ENCODE measurements at regions not wholly inside any gene's neighbourhood (a gene's known extent, or its start where the extent isn't known, plus 50 kb on each side); places are given as distances from the start of the nearest gene placed in this dataset.

GRCh38 chr6:44050872-44051505, 76.3 kb downstream of the MRPL14 start:
- H3K4me2 ChIP-seq (ENCODE audit: low read length): no peak overlapping the region
- no peak overlapping the region for H2BK120ac ChIP-seq (ENCODE audit: insufficient read depth, low read length, poor library complexity)
- no peak overlapping the region for H3K4ac ChIP-seq (ENCODE audit: low read depth, low read length)
- H3K9ac ChIP-seq (ENCODE audit: low read length): no peak overlapping the region
- H3K4me1 ChIP-seq (ENCODE audit: control insufficient read depth in 1 of 2, insufficient read depth in 2 of 2, low read length in 2 of 2): peaks cover 17 to 31% of the 10 kb centered on the region in 2 experiments
- H3K23ac ChIP-seq (ENCODE audit: low read length): no peak overlapping the region
- no peak overlapping the region for H4K91ac ChIP-seq (ENCODE audit: low read depth, low read length)
- no peaks in the 10 kb centered on the region for H3K9me3 ChIP-seq (ENCODE audit: insufficient read depth, low read depth, low read length)
- H3K14ac ChIP-seq (ENCODE audit: low read length): no peak overlapping the region
- H3K79me1 ChIP-seq (ENCODE audit: low read length): peaks cover 2% of the 10 kb centered on the region
- no peak overlapping the region for H3K18ac ChIP-seq (ENCODE audit: low read length)
- no peak overlapping the region for H2BK5ac ChIP-seq (ENCODE audit: low read depth, low read length, poor library complexity)
- no peaks in the 10 kb centered on the region for H3K79me2 ChIP-seq (ENCODE audit: control insufficient read depth, insufficient read depth, low read length, poor library complexity)
- H4K12ac ChIP-seq (ENCODE audit: low read depth, low read length): no peak overlapping the region
- DNase-seq: no peak
- H3K4me3 ChIP-seq (ENCODE audit: low read depth, low read length): no peak overlapping the region
- H3K27me3 ChIP-seq (ENCODE audit: insufficient read depth, low read length): no peaks in the 10 kb centered on the region
- H2AFZ ChIP-seq (ENCODE audit: insufficient read depth, low read length, poor library complexity): no peak overlapping the region
- WGBS (ENCODE audit: extremely low coverage, insufficient coverage, insufficient read length): no CpG with 5 or more reads among the region's 7 CpGs
- H3K27ac ChIP-seq (ENCODE audit: low read depth, low read length): no peak overlapping the region
- no peak overlapping the region for H4K8ac ChIP-seq (ENCODE audit: low read depth, low read length)
- no peaks in the 10 kb centered on the region for H3K36me3 ChIP-seq (ENCODE audit: control insufficient read depth in 1 of 2, insufficient read depth in 2 of 2, low read length in 2 of 2)
- no peak overlapping the region for H2BK12ac ChIP-seq (ENCODE audit: low read length)
- H2AK5ac ChIP-seq (ENCODE audit: low read length): no peak overlapping the region

- H2BK12ac ChIP-seq (ENCODE audit: low read length): no peak overlapping the region
- H3K4me2 ChIP-seq (ENCODE audit: low read length): no peak overlapping the region
- H3K79me2 ChIP-seq (ENCODE audit: control insufficient read depth, insufficient read depth, low read length, poor library complexity): no peaks in the 10 kb centered on the region
- H3K18ac ChIP-seq (ENCODE audit: low read length): no peak overlapping the region
- H3K79me1 ChIP-seq (ENCODE audit: low read length): peaks cover 2% of the 10 kb centered on the region
- no peak overlapping the region for H2AFZ ChIP-seq (ENCODE audit: insufficient read depth, low read length, poor library complexity)
- H3K23ac ChIP-seq (ENCODE audit: low read length): no peak overlapping the region
- no peak overlapping the region for H3K4ac ChIP-seq (ENCODE audit: low read depth, low read length)
- H3K14ac ChIP-seq (ENCODE audit: low read length): no peak overlapping the region
- H3K4me3 ChIP-seq (ENCODE audit: low read depth, low read length): no peak overlapping the region
- no peak for DNase-seq
- no peaks in the 10 kb centered on the region for H3K9me3 ChIP-seq (ENCODE audit: insufficient read depth, low read depth, low read length)
- peak overlapping the region; percentile 25 for H4K91ac ChIP-seq (ENCODE audit: low read depth, low read length)
- H3K27ac ChIP-seq (ENCODE audit: low read depth, low read length): no peak overlapping the region
- no CpG with 5 or more reads among the region's 6 CpGs for WGBS (ENCODE audit: extremely low coverage, insufficient coverage, insufficient read length)
- H4K8ac ChIP-seq (ENCODE audit: low read depth, low read length): no peak overlapping the region
- H3K4me1 ChIP-seq (ENCODE audit: control insufficient read depth in 1 of 2, insufficient read depth in 2 of 2, low read length in 2 of 2): peaks cover 17 to 29% of the 10 kb centered on the region in 2 experiments
- no peak overlapping the region for H2BK5ac ChIP-seq (ENCODE audit: low read depth, low read length, poor library complexity)
- no peak overlapping the region for H2AK5ac ChIP-seq (ENCODE audit: low read length)
- no peaks in the 10 kb centered on the region for H3K36me3 ChIP-seq (ENCODE audit: control insufficient read depth in 1 of 2, insufficient read depth in 2 of 2, low read length in 2 of 2)
- no peak overlapping the region for H4K12ac ChIP-seq (ENCODE audit: low read depth, low read length)
- no peak overlapping the region for H2BK120ac ChIP-seq (ENCODE audit: insufficient read depth, low read length, poor library complexity)
- H3K9ac ChIP-seq (ENCODE audit: low read length): no peak overlapping the region
- H3K27me3 ChIP-seq (ENCODE audit: insufficient read depth, low read length): no peaks in the 10 kb centered on the region
Observed at GRCh38 chr6:44049989-44050871, 77.0 kb downstream of the MRPL14 start.

- Histone ChIP-seq H4K8ac (ENCODE audit: low read depth, low read length) (no peak overlapping the region), H3K4me2 (ENCODE audit: low read length) (no peak overlapping the region), H3K36me3 (ENCODE audit: control insufficient read depth in 1 of 2, insufficient read depth in 2 of 2, low read length in 2 of 2) (no peaks in the 10 kb centered on the region), H4K91ac (ENCODE audit: low read depth, low read length) (no peak overlapping the region), H2BK120ac (ENCODE audit: insufficient read depth, low read length, poor library complexity) (no peak overlapping the region), H2BK5ac (ENCODE audit: low read depth, low read length, poor library complexity) (no peak overlapping the region), H3K23ac (ENCODE audit: low read length) (no peak overlapping the region), H3K9ac (ENCODE audit: low read length) (no peak overlapping the region), H3K79me2 (ENCODE audit: control insufficient read depth, insufficient read depth, low read length, poor library complexity) (no peaks in the 10 kb centered on the region), H2AFZ (ENCODE audit: insufficient read depth, low read length, poor library complexity) (no peak overlapping the region), H3K4me1 (ENCODE audit: control insufficient read depth in 1 of 2, insufficient read depth in 2 of 2, low read length in 2 of 2) (peaks cover 10 to 21% of the 10 kb centered on the region in 2 experiments), H3K9me3 (ENCODE audit: insufficient read depth, low read depth, low read length) (no peaks in the 10 kb centered on the region), H4K12ac (ENCODE audit: low read depth, low read length) (no peak overlapping the region), H3K4ac (ENCODE audit: low read depth, low read length) (no peak overlapping the region), H3K27ac (ENCODE audit: low read depth, low read length) (no peak overlapping the region), H3K4me3 (ENCODE audit: low read depth, low read length) (no peak overlapping the region), H3K27me3 (ENCODE audit: insufficient read depth, low read length) (no peaks in the 10 kb centered on the region), H2BK12ac (ENCODE audit: low read length) (peak overlapping the region; percentile 34), H3K18ac (ENCODE audit: low read length) (no peak overlapping the region), H2AK5ac (ENCODE audit: low read length) (no peak overlapping the region), H3K14ac (ENCODE audit: low read length) (no peak overlapping the region), H3K79me1 (ENCODE audit: low read length) (peaks cover 2% of the 10 kb centered on the region)
- DNase-seq: no peak
- WGBS (ENCODE audit: extremely low coverage, insufficient coverage, insufficient read length): no CpG with 5 or more reads among the region's 6 CpGs
Observed at GRCh38 chr6:44049163-44049988, 77.9 kb downstream of the MRPL14 start.

GRCh38 chr6:44048277-44048676, 79.0 kb downstream of the MRPL14 start:
- Histone ChIP-seq H3K79me1 (ENCODE audit: low read length) (peaks cover 6% of the 10 kb centered on the region), H3K36me3 (ENCODE audit: control insufficient read depth in 1 of 2, insufficient read depth in 2 of 2, low read length in 2 of 2) (no peaks in the 10 kb centered on the region), H3K18ac (ENCODE audit: low read length) (no peak overlapping the region), H2BK12ac (ENCODE audit: low read length) (peak overlapping the region; percentile 20), H3K4me3 (ENCODE audit: low read depth, low read length) (no peak overlapping the region), H3K27ac (ENCODE audit: low read depth, low read length) (no peak overlapping the region), H2BK120ac (ENCODE audit: insufficient read depth, low read length, poor library complexity) (no peak overlapping the region), H3K4me2 (ENCODE audit: low read length) (no peak overlapping the region), H3K4ac (ENCODE audit: low read depth, low read length) (no peak overlapping the region), H4K12ac (ENCODE audit: low read depth, low read length) (no peak overlapping the region), H3K27me3 (ENCODE audit: insufficient read depth, low read length) (no peaks in the 10 kb centered on the region), H4K8ac (ENCODE audit: low read depth, low read length) (no peak overlapping the region), H3K9me3 (ENCODE audit: insufficient read depth, low read depth, low read length) (no peaks in the 10 kb centered on the region), H2AK5ac (ENCODE audit: low read length) (no peak overlapping the region), H4K91ac (ENCODE audit: low read depth, low read length) (peak overlapping the region; percentile 25), H3K14ac (ENCODE audit: low read length) (no peak overlapping the region), H3K9ac (ENCODE audit: low read length) (no peak overlapping the region), H3K4me1 (ENCODE audit: control insufficient read depth in 1 of 2, insufficient read depth in 2 of 2, low read length in 2 of 2) (peaks cover 11 to 23% of the 10 kb centered on the region in 2 experiments), H2AFZ (ENCODE audit: insufficient read depth, low read length, poor library complexity) (no peak overlapping the region), H3K23ac (ENCODE audit: low read length) (no peak overlapping the region), H2BK5ac (ENCODE audit: low read depth, low read length, poor library complexity) (no peak overlapping the region), H3K79me2 (ENCODE audit: control insufficient read depth, insufficient read depth, low read length, poor library complexity) (no peaks in the 10 kb centered on the region)
- no peak for DNase-seq
- no CpG with 5 or more reads among the region's 6 CpGs for WGBS (ENCODE audit: extremely low coverage, insufficient coverage, insufficient read length)

All from trophoblast cell (in vitro differentiated cells and primary cell).